Left ventricle myocardium inferior (tissue), 1 donor: ENCODE measurements at regions not wholly inside any gene's neighbourhood (a gene's known extent, or its start where the extent isn't known, plus 50 kb on each side); places are given as distances from the start of the nearest gene placed in this dataset.
"Not testable (repeated sequence)": the region's sequence is repeated elsewhere in the genome, so short reads cannot be mapped to it uniquely, and the experiment has no call there.

Experiments used
- DNase-seq: peaks from one replicate; pipeline ENCODE4 v3.0.0-alpha.2; 2020
- H3K27ac ChIP-seq: fragments of 200-600 bp; replicated peaks from 2 replicates; pipeline ENCODE4 v1.8.0; 2021
- H3K27me3 ChIP-seq: fragments of 200-600 bp; 2 replicates; pipeline ENCODE4 v1.8.0; 2021; ENCODE audit warnings: low read depth
- H3K36me3 ChIP-seq: fragments of 200-600 bp; 2 replicates; pipeline ENCODE4 v1.8.0; 2021
- H3K4me1 ChIP-seq: fragments of 200-600 bp; 2 replicates; pipeline ENCODE4 v1.8.0; 2021
- H3K4me3 ChIP-seq: fragments of 200-600 bp; 2 replicates; pipeline ENCODE4 v1.8.0; 2021; ENCODE audit warnings: mild to moderate bottlenecking, moderate library complexity
- H3K9me3 ChIP-seq: fragments of 200-600 bp; replicated peaks from 2 replicates; pipeline ENCODE4 v1.8.0; 2021
- CTCF ChIP-seq: fragments of 200-600 bp; IDR thresholded peaks from 2 replicates; pipeline ENCODE4 v1.8.0; 2021; ENCODE audit warnings: antibody characterized with exemption, mild to moderate bottlenecking, borderline replicate concordance
- intact Hi-C: fragments of 100-400 bp; cut with micrococcal nuclease; formaldehyde crosslinking; loops from one replicate; pipeline ENCODE4 v1.11.0; 2022
- donor health status: DM: no; HTN: yes; CAD: no; lungs with severe emphysema.

GRCh38 chr7:106504645-106505044 lies 156.3 kb downstream of the CCDC71L start:
- no peaks in the 10 kb centered on the region for H3K36me3 ChIP-seq
- intact Hi-C loops: no loop called here
- H3K4me3 ChIP-seq: no peak overlapping the region
- no peaks in the 10 kb centered on the region for H3K9me3 ChIP-seq
- no peak for TF ChIP-seq CTCF
- H3K4me1 ChIP-seq: no peaks in the 10 kb centered on the region
- no peaks in the 10 kb centered on the region for H3K27me3 ChIP-seq
- H3K27ac ChIP-seq: no peak overlapping the region
- DNase-seq: no peak

- Histone ChIP-seq H3K27ac (no peak overlapping the region), H3K27me3 (no peaks in the 10 kb centered on the region), H3K36me3 (no peaks in the 10 kb centered on the region), H3K4me1 (no peaks in the 10 kb centered on the region), H3K9me3 (no peaks in the 10 kb centered on the region), H3K4me3 (no peak overlapping the region)
- DNase-seq: no peak
- intact Hi-C loops: no loop called here
- no peak for TF ChIP-seq CTCF
Measured at GRCh38 chr7:106504207-106504606, 156.8 kb downstream of the CCDC71L start.

- no peak for TF ChIP-seq CTCF
- H3K9me3 ChIP-seq: no peaks in the 10 kb centered on the region
- no peaks in the 10 kb centered on the region for H3K36me3 ChIP-seq
- H3K27me3 ChIP-seq: no peaks in the 10 kb centered on the region
- DNase-seq: no peak
- H3K27ac ChIP-seq: no peak overlapping the region
- intact Hi-C loops: no loop called here
- no peak overlapping the region for H3K4me3 ChIP-seq
- H3K4me1 ChIP-seq: no peaks in the 10 kb centered on the region
Measured at GRCh38 chr7:106503626-106504025, 157.3 kb downstream of the CCDC71L start.

- Histone ChIP-seq H3K27me3 (no peaks in the 10 kb centered on the region), H3K4me1 (no peaks in the 10 kb centered on the region), H3K9me3 (no peaks in the 10 kb centered on the region), H3K4me3 (no peak overlapping the region), H3K36me3 (no peaks in the 10 kb centered on the region), H3K27ac (no peak overlapping the region)
- no peak for DNase-seq
- intact Hi-C loops: no loop called here
- TF ChIP-seq CTCF: no peak
Measured at GRCh38 chr7:106501605-106502580, 159.1 kb downstream of the CCDC71L start.

- H3K9me3 ChIP-seq: peaks cover 3% of the 10 kb centered on the region
- intact Hi-C loops: no loop called here
- no peaks in the 10 kb centered on the region for H3K36me3 ChIP-seq
- H3K4me3 ChIP-seq: no peak overlapping the region
- TF ChIP-seq CTCF: no peak
- H3K27ac ChIP-seq: no peak overlapping the region
- no peak for DNase-seq
- H3K4me1 ChIP-seq: no peaks in the 10 kb centered on the region
- no peaks in the 10 kb centered on the region for H3K27me3 ChIP-seq
Measured at GRCh38 chr7:106499897-106500296, 161.1 kb downstream of the CCDC71L start.

GRCh38 chr7:106498005-106498404 lies 163.0 kb downstream of the CCDC71L start:
- DNase-seq, H3K4me3 ChIP-seq, H3K4me1 ChIP-seq, H3K27me3 ChIP-seq, intact Hi-C loops, H3K36me3 ChIP-seq, H3K9me3 ChIP-seq, H3K27ac ChIP-seq: not testable (repeated sequence)
